HG03159 (cell line): ENCODE measurements at regions not wholly inside any gene's neighbourhood (a gene's known extent, or its start where the extent isn't known, plus 50 kb on each side); places are given as distances from the start of the nearest gene placed in this dataset.
"Not testable (repeated sequence)": the region's sequence is repeated elsewhere in the genome, so short reads cannot be mapped to it uniquely, and the experiment has no call there.

Experiments used
- ATAC-seq: cut with Tn5 transposase; IDR thresholded peaks from one replicate; pipeline ENCODE4 v1.9.1; 2021; ENCODE audit warnings: mild to moderate bottlenecking, moderate library complexity; ENCODE audit not compliant: unreplicated experiment

DNA sequence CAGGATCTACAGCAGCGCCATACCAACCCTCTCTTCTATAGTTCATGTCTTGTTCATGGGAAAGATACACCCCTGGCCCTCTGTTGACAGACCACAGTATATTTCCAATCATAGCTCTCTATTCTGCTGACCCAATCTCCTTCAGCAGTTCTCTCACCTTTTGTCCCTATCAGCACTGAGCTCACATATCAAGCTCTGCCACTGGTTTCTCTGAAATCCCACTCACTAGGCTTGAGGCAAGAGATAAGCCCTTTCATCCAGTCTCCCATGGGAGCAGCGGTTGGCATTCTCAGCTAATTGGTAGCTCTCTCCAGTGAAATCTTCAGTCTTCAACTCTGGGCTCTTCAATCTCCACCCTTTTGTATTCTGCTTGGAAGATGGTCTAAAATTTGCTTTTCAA is 313.4 kb downstream of the GJA1 start:
- no peak for ATAC-seq

DNA sequence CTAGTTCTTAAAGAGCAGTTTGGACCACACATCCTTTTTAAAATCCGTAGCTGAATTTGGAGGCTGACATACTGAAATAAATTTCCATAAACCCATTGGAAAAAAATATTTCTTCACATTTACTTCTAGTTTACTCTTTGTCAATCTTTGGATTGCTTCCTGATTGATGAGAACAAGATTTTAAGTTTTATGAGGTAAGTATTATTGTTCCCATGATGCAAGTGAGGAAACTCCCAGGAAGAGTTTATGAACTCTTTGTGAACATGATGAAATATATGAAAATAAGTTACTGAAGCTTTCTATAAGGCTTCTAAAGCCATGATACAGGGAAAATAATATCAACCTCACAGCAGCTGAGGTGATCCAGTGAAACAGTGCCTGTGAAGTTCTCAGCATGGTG is 320.0 kb downstream of the GJA1 start:
- no peak for ATAC-seq

DNA sequence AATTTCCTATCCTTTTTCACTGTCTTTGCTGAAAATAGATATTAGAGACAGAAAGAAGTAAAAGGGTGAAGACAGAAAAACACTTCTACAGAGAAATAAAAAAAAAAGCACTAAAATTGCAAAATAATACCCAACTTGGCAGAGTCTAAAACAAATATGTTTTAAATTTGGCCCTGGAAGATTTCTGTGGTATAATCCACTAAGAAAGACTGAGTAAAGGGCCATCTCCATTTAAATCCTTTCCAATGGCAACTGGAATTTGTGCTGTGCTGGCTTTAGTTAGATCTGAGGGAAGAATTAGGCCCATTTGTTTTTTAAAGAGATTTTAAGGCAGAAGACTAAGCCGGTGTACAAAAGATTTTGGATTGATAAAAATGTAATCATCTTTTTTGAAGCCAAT is 321.2 kb downstream of the GJA1 start:
- no peak for ATAC-seq

DNA sequence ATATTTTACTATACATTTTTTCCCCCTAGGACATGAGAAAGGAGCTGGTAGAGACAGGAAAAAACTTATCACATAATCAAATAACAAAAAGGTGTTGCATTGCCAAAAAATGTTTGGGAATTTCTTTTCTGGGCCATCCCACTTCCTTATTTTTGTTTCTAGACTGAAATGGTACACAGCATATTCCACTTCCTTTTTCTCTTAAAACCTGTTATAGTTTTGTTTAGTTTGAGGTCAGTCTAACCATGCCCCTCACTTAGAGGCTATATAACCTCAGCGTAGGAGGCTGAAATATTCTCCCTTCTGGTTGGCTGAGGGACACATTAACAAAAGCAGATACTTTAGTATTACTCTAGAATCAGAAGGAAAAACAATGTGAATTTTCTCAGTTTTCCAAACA is 323.9 kb downstream of the GJA1 start:
- peak; percentile 95 for ATAC-seq

DNA sequence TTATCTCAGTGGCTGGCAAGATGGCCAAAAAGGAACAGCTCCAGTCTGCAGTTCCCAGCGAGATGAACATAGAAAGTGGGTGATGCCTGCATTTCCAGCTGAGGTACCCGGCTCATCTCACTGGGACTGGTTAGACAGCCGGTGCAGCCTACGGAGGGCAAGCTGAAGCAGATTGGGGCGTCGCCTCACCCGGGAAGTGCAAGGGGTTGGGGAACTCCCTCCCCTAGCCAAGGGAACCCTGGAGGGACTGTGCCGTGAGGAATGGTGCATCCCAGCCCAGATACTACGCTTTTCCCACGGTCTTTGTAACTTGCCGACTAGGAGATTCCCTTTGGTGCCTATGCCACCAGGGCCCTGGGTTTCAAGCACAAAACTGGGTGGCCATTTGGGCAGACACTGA is 324.7 kb downstream of the GJA1 start:
- no peak for ATAC-seq

DNA sequence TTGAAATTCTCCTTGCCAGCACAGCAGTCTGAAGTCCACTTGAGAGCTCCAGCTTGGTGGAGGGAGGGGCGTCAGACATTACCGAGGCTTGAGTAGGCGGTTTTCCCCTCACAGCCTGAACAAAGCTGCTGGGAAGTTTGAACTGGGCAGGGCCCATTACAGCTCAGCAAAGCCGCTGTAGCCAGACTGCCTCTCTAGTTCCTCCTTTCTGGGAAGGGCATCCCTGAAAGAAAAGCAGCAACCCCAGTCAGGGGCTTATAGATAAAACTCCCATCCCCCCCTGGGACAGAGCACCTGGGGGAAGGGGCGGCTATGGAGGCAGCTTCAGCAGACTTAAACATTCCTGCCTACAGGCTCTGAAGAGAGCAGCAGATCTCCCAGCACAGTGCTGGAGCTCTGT is 325.3 kb downstream of the GJA1 start:
- ATAC-seq: no peak

DNA sequence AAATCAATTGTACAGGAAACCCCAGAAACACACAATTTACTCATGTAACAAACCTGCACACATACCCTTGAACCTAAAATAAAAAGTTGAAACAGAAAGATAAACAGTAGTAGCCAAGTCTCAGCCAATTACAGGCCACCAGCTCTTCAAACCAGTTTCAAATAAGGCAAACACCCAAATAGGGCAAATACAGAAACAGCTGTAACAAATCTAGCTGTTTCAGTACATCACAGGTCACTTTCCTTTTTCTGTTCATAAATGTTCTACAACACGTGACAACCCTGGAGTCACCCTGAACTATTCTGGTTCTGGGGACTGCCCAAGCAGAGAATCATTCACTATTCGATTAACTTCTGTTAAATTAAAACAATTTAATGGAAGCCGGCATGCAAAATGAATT is 329.0 kb downstream of the GJA1 start:
- peak; percentile 94 for ATAC-seq

DNA sequence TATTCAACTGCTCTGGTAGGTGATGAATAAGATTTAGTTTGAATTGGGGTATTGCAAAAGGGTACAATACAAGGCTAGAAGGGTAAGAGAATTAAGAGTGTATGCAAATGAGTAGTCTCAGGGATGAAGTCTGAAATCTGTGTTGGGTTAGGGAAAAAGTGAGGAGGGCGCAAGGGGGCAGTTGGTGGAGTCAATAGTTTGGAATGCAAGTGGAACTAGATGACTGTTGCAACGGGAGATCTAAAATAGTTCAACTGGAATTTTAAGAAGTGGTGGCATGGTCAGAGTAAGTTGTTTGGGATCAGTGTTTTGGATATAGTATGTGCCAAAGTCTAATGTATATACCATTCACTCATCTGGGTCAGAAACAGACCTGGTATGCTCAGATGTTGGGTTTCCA is 329.6 kb downstream of the GJA1 start:
- ATAC-seq: no peak

DNA sequence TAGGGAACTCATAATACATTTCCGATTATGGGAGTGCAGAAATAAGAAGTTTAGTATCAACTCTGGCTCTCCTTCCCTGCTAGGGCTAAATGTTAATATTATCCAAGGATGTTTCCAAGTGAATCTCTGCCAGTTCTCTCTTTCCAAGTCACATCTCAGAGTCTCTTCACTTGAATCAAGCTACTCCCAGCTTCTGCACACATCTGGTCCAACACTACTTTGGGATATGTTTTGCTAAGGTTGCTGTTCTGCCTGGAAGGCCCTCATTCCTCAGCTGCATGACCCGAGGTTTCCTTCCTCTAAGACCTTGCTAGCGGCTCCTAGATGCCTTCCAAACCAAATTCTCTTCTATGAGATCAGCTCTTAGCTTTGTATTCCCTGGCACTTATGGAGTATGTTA is 331.8 kb downstream of the GJA1 start:
- no peak for ATAC-seq

DNA sequence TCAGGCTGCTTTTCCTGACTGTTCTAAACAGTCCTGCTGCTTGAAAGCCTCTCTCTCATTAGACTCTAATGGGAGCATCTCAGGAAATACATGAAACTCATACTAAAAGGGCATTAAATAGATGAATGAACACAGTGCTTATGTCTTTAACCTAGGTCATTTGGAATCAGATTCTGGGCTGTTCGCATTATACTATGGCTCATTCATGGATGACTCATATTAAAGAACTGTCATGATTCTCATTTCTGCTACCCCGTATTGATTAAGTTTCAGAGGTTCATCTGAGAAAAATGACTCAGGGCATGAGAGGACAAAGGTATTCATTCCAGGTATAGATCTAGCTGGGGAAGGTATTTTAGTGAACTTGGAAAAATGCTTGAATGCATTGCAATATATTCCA is 335.5 kb downstream of the GJA1 start:
- peak; percentile 57 for ATAC-seq

DNA sequence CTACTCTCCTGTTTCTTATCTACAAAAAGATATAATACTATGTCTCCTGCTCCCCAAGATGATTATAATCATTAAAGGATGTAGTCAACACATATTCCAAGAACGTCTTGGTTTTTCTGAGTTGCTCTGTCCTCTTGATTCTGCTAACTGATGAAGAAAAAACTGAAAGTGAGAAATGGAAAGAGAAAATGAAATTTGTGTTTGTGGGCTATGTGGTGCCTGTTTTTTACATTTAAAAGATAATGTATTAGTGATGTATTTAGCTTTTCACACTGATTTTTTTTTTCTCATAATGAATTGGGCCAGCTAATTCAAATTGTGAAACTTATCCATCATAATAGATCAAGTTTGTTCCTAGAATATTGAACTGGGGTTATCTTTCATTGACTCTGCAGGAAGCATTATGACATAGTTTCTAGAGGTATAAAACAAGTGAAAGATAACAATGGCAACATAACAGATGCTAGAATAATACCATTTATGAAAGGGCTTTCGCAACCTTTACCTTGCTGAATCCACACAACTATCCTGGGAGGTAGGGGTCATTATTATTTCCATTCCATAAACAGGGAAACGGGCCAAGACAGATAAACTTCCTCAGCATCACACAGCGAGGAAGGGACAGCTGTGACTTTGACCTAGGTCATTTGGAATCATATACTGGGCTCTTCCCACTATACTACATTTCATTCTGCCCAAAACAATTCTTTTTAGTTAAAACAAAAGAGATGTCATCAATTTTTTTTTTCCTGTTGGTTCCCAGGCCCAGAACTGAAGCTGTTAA is 336.7 kb downstream of the GJA1 start:
- ATAC-seq: peak; percentile 92

DNA sequence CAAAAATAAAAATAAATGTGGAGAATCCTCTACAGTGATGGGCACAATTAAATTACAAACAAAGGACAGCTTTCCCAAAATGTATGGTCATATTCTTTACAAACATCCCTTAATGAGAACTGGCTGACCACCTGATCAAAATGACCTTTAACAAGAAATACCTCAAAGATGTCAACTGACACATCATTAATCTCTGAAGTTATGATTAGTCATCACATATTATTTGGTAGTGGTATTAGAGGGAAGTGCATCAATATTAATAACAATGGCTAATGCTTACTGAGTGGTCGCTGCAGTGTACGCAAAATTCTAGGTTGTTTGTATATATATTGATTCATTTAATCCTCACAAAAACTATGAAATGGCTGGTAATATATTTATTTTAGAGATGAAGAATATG is 340.6 kb downstream of the GJA1 start:
- no peak for ATAC-seq

DNA sequence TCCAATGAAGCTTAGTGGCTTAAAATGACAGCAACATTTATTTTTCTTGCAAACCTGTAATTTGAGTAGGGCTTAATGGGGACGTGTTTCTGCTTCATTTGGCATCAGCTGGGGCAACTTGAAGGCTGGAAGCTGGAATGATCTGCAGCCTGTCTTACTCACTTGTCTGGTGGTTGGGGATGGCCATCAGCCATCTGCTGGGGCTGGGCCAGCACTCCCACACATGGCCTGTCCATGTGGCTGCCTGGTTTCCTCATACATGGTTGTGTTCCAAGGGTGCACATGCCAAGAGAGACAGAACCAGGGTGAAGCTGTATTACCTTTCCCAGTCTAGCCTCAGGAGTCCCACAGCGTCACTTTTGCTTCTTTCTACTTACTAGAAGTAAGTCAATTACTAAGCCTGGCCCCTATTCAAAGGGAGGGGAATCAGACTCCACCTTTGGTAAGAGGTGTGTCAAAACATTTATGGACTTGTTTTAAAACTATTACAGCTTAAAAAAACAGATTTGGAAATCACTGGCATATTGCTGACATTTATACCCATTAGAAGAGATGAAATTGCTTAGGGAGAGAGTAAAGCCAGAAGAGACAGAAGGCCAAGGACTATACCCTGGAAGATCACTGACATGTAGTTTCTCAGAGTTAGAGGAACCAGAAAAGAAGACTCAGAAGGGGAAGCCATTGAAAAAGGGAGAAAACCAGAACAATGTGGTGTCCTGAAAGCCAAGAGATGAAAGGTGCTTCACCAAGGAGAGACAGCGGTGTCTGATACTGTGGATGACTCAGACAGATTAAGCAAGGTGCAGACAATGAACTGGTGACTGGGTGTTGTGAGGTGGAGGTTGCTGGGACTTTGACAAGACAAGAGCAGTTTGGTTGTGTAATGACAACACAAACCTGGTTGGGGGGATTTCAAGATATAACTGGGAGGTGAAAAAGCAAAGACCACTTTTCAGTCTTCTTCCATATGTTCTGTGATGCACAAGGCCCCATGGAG is 345.2 kb downstream of the GJA1 start:
- ATAC-seq: no peak

DNA sequence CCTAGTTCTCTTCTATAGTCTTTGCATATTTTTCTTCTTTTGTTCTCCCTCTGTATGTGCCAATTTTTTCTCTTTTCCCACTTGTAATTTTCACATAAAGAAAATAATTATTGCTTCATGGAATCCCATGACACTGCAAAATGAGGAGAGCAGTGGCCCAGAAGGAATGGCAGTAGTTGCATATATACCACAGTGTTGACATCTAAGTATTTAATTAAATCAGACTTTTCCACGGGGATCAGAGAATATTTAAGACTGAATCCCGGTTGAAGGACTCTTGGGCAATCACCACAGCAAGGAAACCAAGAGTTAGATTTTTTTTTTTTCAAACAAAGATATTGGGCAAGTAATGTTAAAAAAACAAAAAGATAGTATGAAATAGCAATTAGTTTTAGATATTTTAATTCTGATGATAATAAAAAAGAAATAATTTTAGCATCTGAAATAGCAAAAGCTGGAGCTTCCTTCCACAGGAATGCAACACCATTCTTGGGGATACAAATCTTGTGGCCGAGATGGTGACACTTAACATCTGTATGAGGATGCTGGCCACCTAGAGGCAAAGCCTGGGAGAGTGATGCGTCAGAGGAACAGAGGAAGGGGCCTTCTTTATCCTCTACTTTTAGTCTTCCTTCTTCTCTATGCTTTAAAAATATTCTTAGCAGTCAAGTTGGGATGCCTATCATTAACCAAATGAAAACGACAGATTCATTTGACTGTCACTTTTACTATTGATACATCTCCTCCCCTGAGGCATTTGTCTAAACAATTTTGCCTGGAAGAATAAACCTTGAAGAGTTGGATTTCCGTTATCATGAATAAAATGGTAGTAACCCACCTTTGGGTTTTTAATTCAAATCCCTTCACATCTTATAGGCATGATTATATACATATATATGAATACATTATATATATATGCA is 356.2 kb downstream of the GJA1 start:
- ATAC-seq: no peak

DNA sequence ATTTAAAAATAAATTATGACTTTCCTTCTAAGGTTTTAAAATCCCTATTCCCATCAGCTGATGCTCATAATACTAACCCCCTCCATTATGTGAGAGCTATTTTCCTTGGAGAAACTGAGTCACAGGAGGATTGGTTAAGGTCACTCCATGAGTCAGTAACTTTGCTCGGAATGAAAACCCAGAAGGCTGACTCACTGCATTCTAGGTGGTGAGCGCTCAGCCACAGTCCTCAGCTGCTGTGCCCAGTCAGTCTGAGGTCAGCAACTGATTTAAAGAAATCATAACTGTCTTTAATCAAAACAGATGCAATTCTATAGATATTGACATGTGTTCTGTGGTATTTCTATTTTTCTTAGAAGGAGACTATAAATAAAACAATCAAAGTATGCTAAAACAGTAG is 359.2 kb downstream of the GJA1 start:
- ATAC-seq: no peak

DNA sequence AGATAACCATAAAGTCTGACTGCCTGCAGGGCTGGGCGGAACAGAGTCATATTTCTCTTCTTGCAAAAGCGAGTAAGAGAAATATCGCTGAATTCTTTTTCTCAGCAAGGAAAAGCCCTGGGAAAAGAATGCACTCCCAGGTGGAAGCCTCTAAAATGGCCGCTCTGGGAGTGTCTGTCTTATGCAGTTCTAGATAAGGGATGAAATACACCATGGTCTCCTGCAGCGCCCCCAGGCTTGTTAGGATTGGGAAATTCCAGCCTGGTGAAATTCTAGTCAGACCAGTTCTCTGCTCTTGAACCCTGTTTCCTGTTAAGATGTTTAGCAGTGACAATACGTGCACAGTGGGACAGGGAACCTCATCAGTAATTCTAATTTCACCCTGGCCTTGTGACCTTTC is 362.2 kb downstream of the GJA1 start:
- ATAC-seq: not testable (repeated sequence)

DNA sequence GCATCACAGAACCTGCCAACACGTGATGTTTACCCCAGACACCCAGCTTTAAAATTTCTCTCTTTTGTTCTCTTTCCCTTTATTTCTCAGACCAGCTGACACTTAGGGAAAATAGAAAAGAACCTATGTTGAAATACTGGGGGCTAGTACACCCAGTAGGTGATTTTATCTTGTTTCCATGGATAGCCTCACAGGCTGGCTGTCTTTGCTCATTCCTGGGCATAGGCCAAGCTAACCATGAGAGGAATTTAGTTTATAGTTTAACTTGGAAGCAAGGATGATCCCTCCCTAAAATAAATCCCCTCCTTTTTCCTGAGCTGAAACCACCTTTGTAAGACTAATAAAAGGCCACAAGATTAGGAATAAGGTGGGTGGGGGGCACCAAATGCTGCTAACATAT is 362.7 kb downstream of the GJA1 start:
- ATAC-seq: not testable (repeated sequence)

DNA sequence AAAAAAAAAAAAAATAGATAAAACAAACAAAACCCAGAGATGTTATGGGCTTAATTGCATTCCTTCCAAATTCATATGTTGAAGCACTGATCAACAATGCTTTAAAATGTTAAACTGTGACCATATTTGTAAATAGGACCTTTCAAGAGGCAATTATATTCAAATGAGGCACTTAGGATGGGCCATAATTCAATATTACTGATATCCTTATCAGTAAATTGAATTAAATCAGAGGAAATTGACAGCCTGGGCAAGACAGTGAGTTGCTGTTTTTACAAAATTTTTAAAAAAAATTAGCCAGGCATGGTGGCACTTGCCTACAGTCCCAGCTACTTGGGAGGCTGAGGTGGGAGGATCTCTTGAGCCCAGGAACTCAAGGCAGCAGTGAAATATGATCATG is 364.1 kb downstream of the GJA1 start:
- ATAC-seq: no peak

DNA sequence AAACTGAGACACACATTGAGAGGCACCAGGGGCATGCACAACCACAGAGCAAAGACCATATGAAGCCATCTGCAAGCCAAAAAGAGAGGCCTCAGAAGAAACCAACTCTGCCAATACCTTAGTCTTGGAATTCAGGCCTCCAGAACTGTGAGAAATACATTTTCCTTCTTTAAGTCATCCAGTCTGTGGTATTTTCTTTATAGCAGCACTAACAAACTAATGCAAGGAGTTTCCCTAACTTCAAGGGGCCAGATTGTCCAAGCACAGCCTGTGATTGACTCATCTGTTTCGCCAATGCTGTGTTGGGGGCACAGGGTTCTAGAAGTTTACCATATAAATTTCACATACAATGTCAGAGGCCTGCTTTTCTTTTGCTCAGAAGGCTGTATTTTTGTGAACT is 364.6 kb downstream of the GJA1 start:
- no peak for ATAC-seq

DNA sequence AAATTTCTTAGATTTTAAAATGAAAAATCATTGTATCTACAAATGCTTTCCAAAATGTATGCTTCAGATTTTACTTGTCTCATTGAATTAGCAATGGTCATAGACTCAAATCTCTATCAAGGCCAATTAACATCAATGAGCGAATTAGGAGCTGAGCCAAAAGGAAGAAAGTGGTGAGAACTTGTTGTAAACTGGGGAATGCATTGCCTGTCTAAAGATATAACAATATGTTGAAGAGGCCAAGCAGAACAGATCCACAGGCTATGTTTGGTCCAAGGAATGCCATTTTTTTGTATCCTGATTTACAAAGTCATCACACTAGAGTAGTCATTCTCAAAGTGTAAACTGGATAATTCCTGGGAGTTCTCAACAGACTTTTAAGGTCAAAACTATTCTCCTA is 370.7 kb downstream of the GJA1 start:
- no peak for ATAC-seq

DNA sequence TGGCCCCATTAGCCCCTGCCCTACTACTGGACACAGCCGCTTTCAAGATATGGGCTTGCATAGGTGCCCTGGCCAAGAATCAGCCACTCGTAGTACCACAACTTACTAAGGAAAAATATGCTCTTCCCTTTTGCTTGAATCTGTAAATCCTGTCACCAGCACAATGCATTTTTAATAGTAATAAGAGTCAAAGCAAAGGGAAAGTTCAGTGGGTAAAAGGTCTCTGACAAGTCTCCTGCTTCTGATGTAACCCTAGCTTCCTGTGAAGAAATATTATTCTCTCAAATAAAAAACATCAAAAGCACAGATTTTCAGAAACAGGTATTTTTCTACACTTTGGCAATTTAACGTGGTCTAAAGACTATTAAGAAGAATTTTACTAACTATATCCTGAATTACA is 373.8 kb downstream of the GJA1 start:
- no peak for ATAC-seq
